Breast epithelium (tissue), 4 donors: ENCODE measurements at regions not wholly inside any gene's neighbourhood (a gene's known extent, or its start where the extent isn't known, plus 50 kb on each side); places are given as distances from the start of the nearest gene placed in this dataset.

ENCODE experiments used
- DNase-seq, 2 donors: peaks; one replicate each; pipeline ENCODE4 v3.0.0-alpha.2; 2019; ENCODE audit warnings: low spot score in 2 of 2
- H3K27ac ChIP-seq, 2 donors: fragments of 200-600 bp; sonication (generic) in 1 of 2; one replicate each; pipeline ENCODE4 v1.5.1; 2016 to 2019; ENCODE audit warnings: mild to moderate bottlenecking in 1 of 2
- H3K27me3 ChIP-seq, 2 donors: fragments of 200-600 bp; sonication (generic) in 1 of 2; one replicate each; pipeline versions ENCODE4 v1.5.1 to v1.6.0; 2017 to 2019; ENCODE audit warnings: control low read depth in 1 of 2, mild to moderate bottlenecking in 1 of 2
- H3K36me3 ChIP-seq: fragments of 200-600 bp; one replicate; pipeline ENCODE4 v1.5.1; 2019
- H3K4me1 ChIP-seq, 2 donors: fragments of 200-600 bp; sonication (generic); one replicate each; pipeline ENCODE4 v1.5.1; 2016 to 2019; ENCODE audit warnings: control low read depth in 1 of 2
- H3K4me3 ChIP-seq, 3 donors: fragments of 200-600 bp; sonication (generic); 1 replicate in 2 of 3; 2 replicates in 1 of 3; pipeline ENCODE4 v1.5.1; 2016 to 2019; ENCODE audit warnings: mild to moderate bottlenecking in 3 of 3, moderate library complexity in 2 of 3
- H3K9me3 ChIP-seq, 2 donors: fragments of 200-600 bp; sonication (generic) in 1 of 2; one replicate each; pipeline ENCODE4 v1.5.1; 2016 to 2019; ENCODE audit warnings: control low read depth in 1 of 2
- CTCF ChIP-seq, 3 donors: fragments of 450-650 bp; IDR thresholded peaks; one replicate each; pipeline ENCODE4 v1.5.1; 2016 to 2017; ENCODE audit warnings: antibody characterized with exemption in 3 of 3, mild to moderate bottlenecking in 3 of 3, moderate library complexity in 3 of 3
- POLR2A ChIP-seq: fragments of 450-650 bp; IDR thresholded peaks from one replicate; pipeline ENCODE4 v1.6.1; 2016; ENCODE audit warnings: antibody characterized with exemption, mild to moderate bottlenecking, moderate library complexity
- POLR2AphosphoS5 ChIP-seq, 3 donors: sonication (generic); formaldehyde crosslinking; IDR thresholded peaks; one replicate each; pipeline ENCODE4 v1.6.1; 2017; ENCODE audit warnings: antibody characterized with exemption in 3 of 3
- intact Hi-C: fragments of 100-400 bp; cut with DNase I; formaldehyde crosslinking; loops from one replicate; pipeline ENCODE4 v1.15.1; 2023; ENCODE audit warnings: low total_unique reads

- Histone ChIP-seq H3K4me3 (no peak overlapping the region), H3K9me3 (no peaks in the 10 kb centered on the region), H3K27ac (peak overlapping the region; percentile 35 to 60), H3K4me1 (no peaks in the 10 kb centered on the region), H3K36me3 (no peaks in the 10 kb centered on the region), H3K27me3 (no peaks in the 10 kb centered on the region)
- DNase-seq, result peak in 1 of 2 donors; percentile 28
- TF ChIP-seq POLR2A, result no peak
- intact Hi-C loops, result no loop called here
These were observed 134.7 kb upstream of the GSC start for GRCh38 chr14:94904636-94905035.

GRCh38 chr14:94903883-94904282 is 134.0 kb upstream of the GSC start:
- intact Hi-C loops, result no loop called here
- Histone ChIP-seq H3K27me3 (no peaks in the 10 kb centered on the region), H3K36me3 (no peaks in the 10 kb centered on the region), H3K4me3 (no peak overlapping the region), H3K27ac (no peak overlapping the region), H3K4me1 (no peaks in the 10 kb centered on the region), H3K9me3 (no peaks in the 10 kb centered on the region)
- no peak for DNase-seq
- no peak for TF ChIP-seq CTCF (IDR thresholded peaks at IDR 0.05)
- no peak for TF ChIP-seq POLR2A
- no peak for TF ChIP-seq POLR2AphosphoS5 (IDR thresholded peaks at IDR 0.05)

GRCh38 chr14:94903338-94903737 is 133.4 kb upstream of the GSC start:
- H3K36me3 ChIP-seq, result no peaks in the 10 kb centered on the region
- no peak overlapping the region for H3K4me3 ChIP-seq
- TF ChIP-seq POLR2AphosphoS5 (IDR thresholded peaks at IDR 0.05), result no peak
- no peak for TF ChIP-seq POLR2A
- intact Hi-C loops, result no loop called here
- H3K27ac ChIP-seq, result no peak overlapping the region
- no peak for DNase-seq
- no peaks in the 10 kb centered on the region for H3K4me1 ChIP-seq
- no peaks in the 10 kb centered on the region for H3K9me3 ChIP-seq
- no peaks in the 10 kb centered on the region for H3K27me3 ChIP-seq

- no peak for DNase-seq
These were observed 127.6 kb upstream of the GSC start for GRCh38 chr14:94897561-94897960.

GRCh38 chr14:94897082-94897481 is 127.2 kb upstream of the GSC start:
- Histone ChIP-seq H3K4me3 (no peak overlapping the region), H3K9me3 (no peaks in the 10 kb centered on the region), H3K4me1 (no peaks in the 10 kb centered on the region), H3K27me3 (peaks cover 0 to 2% of the 10 kb centered on the region in 2 donors), H3K27ac (no peak overlapping the region), H3K36me3 (no peaks in the 10 kb centered on the region)
- intact Hi-C loops, result no loop called here
- TF ChIP-seq POLR2A, result no peak
- no peak for TF ChIP-seq POLR2AphosphoS5 (IDR thresholded peaks at IDR 0.05)
- no peak for TF ChIP-seq CTCF (IDR thresholded peaks at IDR 0.05)
- no peak for DNase-seq

More at GRCh38 chr14:94897561-94897960, 127.6 kb upstream of the GSC start:
- Histone ChIP-seq H3K9me3 (no peaks in the 10 kb centered on the region), H3K27me3 (peaks cover 0 to 2% of the 10 kb centered on the region in 2 donors), H3K4me1 (no peaks in the 10 kb centered on the region), H3K4me3 (no peak overlapping the region), H3K27ac (no peak overlapping the region), H3K36me3 (no peaks in the 10 kb centered on the region)
- TF ChIP-seq POLR2A (no peak), POLR2AphosphoS5 (IDR thresholded peaks at IDR 0.05) (no peak), CTCF (IDR thresholded peaks at IDR 0.05) (no peak)
- intact Hi-C loops, result no loop called here

- H3K27ac ChIP-seq, result no peak overlapping the region
- no peak for DNase-seq
- intact Hi-C loops, result no loop called here
- no peaks in the 10 kb centered on the region for H3K4me1 ChIP-seq
- H3K9me3 ChIP-seq, result no peaks in the 10 kb centered on the region
- H3K36me3 ChIP-seq, result no peaks in the 10 kb centered on the region
- peaks cover 0 to 2% of the 10 kb centered on the region in 2 donors for H3K27me3 ChIP-seq
- TF ChIP-seq POLR2AphosphoS5 (IDR thresholded peaks at IDR 0.05) (no peak), CTCF (IDR thresholded peaks at IDR 0.05) (no peak), POLR2A (no peak)
- H3K4me3 ChIP-seq, result no peak overlapping the region
These were observed 123.7 kb upstream of the GSC start for GRCh38 chr14:94893411-94894160.
